ENCODE measurements at regions not wholly inside any gene's neighbourhood (a gene's known extent, or its start where the extent isn't known, plus 50 kb on each side); places are given as distances from the start of the nearest gene placed in this dataset.
"Not testable (repeated sequence)": the region's sequence is repeated elsewhere in the genome, so short reads cannot be mapped to it uniquely, and the experiment has no call there.

DNA sequence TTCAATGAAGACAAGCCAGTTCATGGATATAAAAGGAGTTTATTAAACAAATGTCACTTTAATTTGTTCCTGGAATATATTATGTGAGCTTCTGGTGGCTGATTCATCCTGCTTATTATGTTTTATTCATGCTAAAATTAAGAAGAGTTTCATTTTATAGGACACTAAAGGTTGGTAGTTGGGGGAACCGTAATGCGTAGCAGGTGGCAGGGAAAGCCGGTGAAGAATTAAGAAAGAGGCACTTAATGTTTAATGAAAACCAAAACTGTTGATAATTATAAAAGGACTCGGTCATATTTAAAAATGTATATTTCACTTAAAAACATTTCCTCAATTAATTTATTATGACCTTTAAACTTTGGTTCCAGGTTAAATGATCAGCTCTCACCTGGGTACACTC lies 94.3 kb downstream of the XKR3 start:
- DNase-seq = not testable (repeated sequence)

DNA sequence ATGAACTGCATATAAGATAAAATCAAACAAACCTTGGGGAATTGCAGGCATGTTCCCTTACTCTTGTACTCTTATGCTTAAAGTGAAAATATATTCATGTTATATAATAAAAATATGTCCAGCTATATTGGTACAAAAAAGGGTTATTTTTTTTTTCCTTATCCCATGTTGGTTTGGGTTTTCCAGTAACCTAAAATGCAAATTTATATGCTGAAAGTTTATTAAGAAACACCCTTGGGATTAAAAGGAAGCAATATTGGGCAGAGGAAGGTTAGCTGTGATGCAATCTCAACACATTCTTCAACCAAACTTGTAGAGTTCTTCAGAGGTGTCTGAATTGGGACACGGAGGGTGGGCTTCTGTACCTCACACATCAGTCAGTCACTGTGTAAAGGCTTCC lies 97.7 kb downstream of the XKR3 start:
- DNase-seq = not testable (repeated sequence)

DNA sequence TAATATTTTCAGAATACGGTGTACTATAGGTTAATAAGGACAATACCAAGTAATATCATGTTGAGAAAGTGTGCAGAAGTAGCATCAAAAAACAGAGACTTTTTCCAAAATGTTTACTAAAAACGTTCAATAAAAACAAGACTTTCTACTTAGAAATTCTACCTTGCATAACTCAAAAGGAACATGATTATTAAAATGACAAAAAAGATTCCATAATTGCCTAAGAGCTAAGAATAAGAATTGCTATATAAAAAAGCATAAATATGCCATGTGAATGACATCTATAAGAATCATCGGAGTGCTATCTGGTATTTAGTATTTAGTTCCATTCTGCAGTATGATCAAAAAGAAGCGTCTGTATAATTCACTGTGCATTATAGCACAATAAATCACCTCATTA lies 102.0 kb downstream of the XKR3 start:
- not testable (repeated sequence) for DNase-seq

DNA sequence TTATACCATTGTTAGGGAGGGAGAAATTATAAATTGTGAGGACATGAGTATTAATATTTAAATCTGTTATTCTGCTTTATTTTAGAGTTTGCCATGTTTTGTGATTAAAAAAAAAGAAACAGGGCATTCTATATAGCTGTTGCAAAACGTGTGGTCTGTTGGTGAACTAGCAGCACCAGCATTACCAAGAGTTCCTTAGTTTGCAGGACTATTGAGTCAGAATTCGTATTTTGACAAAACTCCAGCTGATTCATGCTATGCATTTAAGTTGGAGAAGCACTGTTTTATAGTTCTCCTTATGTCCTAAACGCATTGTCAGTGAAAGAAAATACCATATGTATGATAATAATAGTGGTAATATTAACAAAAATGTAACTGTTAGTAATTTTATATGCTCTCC lies 102.6 kb downstream of the XKR3 start:
- DNase-seq = not testable (repeated sequence)

DNA sequence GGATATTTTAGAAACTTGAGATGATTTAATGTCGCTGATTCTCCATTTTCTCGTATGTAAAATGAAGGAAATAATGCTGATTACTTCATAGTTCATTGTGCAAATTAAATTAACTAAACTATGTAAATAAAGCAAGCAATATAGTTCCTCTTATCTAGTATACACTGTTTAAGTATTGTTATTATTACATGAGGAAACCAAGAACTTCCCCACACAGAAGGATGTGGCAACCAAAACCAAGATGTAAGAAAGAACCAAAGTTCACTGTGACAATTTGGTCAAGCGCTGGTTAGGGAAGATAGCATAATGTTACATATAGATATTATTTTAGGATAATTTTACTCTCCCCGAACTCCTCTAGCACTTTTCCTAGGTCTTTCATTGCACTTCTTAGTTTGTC lies 103.2 kb downstream of the XKR3 start:
- no peak for DNase-seq

DNA sequence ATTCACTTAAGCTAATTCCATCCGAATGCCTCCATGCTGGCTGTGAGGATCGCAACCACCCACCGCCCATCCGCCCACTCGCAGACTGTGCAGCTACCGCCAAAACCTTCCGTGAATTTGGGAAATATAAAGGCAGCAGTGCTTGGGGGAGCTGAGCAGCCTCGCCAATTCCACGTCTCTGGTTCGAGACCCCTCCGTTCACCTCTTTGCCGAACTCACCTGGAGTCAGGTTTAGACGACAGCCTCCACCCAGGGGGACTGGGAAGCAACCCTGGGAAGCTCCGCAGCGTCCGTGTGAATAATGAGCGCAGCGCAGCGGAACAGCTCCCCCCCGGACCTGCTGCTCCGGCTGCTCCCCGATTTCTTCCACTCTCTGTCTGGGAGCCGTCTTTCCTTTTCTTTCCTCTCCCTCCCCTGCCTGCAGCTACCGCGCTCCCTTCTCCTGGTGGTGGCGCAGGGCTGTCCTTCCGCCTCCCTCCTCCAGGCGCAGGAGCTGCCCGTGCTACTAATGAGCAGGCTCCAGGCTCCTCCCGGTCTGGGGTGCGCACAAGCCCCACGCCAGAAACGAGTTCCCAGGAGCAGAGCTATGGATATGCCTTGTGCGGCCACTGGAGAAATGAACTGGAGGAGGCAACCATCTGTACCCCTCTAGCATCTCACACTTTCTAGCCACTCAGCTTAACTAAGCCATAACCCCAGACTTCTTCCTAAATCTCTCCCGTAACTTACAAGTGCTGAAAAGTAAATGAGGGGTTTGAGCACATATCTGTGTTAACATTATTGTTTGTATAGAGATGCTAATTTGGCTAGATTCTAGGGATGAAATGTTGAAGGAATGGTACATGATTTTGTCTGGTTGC lies 107.3 kb downstream of the XKR3 start:
- DNase-seq = peak; percentile 2

DNA sequence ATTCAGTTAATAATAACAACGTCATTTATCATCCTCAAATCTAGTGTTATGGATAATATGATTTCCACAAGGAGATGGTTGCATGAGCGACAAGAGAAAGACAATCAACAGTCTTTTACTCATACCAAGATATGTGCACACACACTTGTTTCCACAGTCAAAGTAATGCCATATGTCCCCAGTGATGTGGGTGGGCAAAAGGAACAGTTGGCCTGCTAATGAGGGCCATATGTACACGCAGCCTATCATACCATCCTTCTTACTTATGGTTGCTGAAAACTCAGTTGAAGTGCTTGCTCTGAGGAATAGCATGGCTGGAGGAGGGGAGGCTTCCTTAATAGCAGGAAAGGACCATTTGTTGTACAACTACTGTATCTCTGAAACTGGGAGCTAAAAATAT lies 110.6 kb downstream of the XKR3 start:
- not testable (repeated sequence) for DNase-seq

DNA sequence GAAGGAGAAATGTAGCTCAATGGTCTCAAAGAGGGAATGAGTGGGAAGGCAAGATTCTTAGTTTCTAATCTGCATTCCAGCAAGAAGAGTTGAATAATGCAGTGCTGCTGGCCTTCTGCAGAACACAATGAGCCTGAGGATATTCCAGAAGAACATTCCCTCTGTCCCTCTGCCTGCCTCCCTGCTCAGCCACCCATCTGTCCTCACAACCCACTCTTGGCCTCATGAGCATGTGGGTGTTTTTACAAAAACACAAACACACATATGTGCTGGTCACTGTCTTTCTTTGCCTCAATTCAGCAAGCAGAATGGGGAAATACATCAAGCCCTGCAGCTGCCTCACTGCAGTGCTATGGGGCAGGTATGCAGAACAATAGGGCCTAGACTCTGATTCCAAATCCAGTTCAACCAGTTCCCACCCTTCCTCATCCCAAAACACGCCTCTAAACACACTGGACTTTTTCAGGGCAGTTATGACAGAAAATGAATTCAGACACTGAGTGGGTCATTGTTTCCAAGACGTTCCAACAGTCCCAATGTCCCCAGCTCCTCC lies 109.8 kb upstream of the CCT8L2 start:
- not testable (repeated sequence) for DNase-seq

DNA sequence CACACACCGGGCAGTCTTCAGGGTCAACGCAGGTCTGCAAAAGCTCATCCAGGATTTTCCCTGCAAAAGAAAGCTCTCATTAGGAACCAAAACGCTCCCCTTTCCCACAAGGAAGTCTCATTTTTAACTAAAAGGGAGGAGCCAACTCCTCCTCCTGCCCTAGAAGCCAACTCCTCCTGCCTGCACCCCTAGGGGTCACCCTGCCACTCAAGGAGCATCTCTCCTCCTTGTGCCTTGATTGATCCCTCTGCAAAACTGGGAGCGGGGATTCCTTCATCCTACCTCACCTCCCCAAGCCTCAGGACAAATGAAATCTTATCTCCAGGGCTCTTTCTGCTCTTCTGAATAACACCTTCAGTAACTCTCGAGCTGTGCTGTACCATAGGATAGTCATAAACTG lies 107.8 kb upstream of the CCT8L2 start:
- DNase-seq = not testable (repeated sequence)

DNA sequence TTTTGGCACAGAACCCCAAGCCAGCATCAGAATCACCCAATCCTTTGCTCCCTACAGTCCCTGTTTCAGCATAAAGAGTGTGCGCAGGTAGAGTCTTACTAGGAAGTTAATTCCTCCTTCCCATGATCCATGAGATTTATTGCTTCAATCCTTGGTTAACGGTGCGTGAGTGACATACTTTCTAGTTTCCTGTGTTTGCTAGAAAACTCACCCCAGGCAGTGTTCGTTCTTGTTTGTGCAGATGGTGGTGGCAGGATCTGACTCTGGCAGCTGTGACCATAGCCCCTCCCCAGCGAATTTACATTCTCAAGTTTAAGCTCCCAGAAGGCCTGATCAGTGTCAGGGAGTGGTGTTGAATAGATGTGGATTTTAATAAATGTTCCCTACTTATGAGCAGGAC lies 106.7 kb upstream of the CCT8L2 start:
- no peak for DNase-seq

DNA sequence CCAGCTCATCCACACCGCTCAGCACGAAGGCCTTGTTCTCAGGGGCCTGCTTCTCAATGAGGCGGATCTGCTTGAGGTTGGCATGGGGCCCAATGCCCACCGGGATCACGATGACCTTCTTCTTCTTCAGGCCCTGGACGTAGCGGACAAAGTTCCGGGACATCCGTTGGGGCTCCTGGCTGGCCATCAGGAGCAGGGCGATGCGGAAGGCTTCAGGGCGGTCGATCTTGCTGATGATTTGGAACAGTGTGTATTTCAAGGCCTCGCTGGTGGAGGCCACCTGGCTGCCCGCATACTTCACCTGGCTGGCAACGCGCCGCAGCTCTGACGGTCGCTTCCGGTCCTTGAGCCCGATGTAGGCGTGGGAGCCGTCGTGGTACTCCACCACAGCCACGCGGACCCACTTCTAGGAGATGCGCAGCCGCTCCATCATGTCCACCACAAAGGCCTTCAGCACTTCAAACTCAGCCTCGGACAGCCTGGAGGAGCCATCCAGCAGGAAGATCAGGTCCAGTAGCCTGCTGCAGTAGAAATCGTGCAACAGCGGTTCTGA lies 105.0 kb upstream of the CCT8L2 start:
- not testable (repeated sequence) for DNase-seq

DNA sequence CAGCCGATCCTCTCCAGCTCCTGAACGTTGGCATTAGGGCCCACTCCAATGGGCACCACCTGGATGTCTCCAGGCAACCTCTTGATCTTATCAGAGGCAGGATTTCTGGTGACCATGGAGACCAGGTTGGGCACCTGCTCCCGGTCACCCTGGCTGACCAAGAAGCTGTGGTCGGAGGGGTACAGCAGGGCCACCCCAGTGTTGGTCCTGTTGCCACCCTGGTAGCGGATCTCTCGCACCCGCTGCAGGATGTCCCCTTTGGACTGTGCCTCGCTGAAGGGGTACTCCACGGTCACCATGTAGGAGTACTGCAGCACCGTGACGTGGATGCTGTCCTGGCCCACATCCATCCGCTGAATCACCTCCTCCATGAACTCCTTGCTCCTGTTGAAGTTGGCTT lies 104.3 kb upstream of the CCT8L2 start:
- DNase-seq = not testable (repeated sequence)

DNA sequence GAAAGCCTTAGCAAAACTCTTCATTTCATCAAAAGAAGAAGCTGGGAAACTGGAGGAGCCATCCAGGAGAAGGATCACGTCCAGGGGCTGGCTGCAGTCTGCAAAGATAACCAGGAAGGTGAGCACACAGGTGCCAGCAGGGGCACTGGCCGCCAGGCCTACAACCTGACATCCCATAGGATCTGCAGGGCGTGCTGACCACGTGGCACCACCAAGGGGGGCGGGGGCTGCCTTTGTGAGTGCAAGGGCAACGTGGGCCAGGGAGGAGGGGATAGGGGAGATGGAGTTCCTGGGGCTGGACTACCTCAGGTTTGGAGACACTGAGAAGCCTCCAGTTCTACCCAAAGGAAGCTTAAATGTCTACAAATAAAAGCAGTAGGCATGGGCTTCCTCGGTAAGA lies 102.7 kb upstream of the CCT8L2 start:
- no peak for DNase-seq

DNA sequence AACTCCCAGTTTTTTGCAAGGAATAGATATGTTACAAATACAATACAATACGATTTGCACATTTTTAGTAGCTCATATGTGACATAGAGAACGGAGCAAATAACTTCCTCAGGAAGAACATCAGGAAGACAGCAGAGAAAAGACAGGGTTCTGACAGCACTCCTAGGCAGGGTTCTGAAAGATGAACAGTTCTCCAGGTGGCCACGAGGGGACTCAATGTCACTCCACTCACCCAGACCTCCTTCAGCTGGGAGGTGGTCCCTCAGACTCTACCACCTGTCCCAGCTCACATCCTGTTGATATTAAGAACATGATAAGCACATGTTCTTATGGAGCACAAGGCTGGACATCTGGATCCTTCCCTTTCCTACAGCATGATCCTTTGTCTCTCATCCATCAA lies 101.1 kb upstream of the CCT8L2 start:
- not testable (repeated sequence) for DNase-seq

DNA sequence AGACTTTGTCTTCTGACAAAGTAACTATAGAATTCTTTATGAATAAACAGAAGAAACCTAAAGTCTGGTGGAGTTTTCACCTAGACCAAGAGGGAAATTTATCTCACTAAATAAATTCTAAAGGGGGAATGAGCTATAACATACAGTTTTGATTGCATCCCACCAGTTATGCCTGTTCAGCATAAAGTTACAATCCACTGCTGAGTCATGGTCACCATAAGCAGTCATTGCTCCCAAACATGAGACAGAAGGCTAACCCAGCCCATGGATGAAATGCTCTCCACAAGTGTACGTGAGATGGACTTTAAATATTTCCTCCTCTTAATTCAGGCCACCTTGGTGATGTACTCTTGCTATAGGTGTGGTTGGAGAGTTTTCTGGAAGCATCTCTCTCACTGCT lies 96.7 kb upstream of the CCT8L2 start:
- DNase-seq = not testable (repeated sequence)

DNA sequence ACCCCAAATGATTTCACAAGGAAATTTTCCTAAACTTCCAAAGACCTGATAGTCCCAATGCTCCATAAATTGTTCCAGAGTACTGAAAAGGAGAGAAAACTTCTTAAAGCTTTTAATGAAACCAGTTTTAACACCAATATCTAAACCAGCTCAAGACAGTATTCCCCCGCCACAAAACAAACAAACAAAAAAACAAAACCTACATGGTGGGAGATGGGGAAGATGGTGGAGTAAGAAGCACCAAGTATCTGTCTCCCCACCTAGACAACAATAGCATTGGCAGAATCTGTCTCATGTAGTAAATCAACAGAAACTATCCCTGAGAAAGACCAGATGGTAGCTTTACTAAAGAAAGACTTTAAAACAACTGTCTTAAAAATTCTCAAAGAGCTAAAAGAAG lies 88.7 kb upstream of the CCT8L2 start:
- not testable (repeated sequence) for DNase-seq

DNA sequence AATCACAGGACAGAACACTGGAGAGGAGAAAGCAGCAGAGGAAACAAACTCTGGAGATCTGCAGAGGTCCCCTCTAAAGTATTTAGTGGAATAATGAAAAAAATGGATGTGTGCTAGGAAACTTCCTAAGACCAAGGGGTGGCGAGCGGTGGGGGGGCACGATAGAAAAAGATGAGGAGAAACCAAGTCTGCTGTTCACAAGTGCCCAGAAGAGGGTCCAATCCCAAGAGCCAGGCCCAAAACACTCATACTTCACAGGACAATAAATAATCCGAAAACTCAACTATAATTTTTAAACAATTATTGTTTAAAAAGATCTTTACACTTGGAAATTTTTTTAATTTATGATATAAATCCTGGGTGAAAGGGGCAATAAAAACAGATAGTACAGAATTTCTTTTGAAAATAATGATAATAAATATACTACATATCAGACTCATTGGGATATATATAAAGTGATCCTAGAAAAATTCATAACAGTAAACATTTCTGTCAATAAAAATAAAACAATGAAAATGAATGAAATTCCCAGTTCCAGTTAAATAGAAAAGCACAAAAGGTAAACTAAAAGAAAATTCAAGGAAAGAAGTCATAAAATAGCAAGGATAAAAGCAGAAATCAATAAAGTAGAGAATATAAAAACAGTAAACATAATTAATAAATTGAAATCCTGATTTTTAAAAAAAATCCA lies 87.7 kb upstream of the CCT8L2 start:
- DNase-seq = not testable (repeated sequence)

DNA sequence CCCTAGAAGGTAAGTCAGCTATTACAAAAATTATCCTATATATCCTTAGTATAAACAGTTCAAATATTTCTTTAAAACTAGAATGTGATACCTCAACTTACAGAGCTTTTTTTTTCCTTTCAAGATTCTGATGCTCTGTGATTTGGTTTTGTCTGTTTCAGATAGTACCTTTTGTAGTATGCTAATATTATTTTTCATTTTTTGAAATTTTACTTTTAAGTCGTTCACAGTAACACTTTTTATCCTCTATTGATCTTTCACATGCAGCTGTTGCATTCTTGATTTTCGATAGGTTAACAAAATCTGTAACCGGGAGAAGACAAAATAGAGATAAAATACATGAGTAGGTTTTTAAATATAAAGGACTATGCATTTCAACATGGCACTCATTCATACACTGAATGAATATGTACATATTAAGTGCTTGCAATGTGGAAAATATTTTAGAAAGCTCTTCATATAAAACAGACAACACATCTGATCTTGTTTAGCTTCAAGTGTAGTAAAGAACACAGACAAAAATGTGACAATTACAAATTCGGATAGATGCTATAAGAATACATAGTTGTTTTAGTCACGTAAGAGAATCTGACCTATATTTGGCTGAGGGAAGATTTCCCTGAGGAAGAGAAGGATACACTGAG lies 86.7 kb upstream of the CCT8L2 start:
- not testable (repeated sequence) for DNase-seq

DNA sequence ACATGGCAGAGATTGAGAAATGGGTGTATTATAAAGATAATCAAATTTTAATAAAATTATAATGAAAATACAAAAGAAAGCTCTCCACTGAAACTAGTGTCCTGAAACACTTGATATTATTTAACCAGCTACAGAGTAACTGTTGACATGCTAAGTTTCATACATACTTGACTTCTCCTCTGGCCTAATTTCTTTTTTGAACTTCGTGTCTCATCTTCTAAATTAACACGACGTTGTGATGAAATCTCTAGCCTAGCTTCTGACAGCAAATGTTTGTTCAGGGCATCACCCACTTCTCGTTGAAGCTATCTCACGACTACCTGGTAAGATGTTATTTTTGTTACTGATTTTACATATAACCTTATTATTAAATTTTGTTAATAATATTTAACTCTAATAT lies 80.8 kb upstream of the CCT8L2 start:
- not testable (repeated sequence) for DNase-seq

DNA sequence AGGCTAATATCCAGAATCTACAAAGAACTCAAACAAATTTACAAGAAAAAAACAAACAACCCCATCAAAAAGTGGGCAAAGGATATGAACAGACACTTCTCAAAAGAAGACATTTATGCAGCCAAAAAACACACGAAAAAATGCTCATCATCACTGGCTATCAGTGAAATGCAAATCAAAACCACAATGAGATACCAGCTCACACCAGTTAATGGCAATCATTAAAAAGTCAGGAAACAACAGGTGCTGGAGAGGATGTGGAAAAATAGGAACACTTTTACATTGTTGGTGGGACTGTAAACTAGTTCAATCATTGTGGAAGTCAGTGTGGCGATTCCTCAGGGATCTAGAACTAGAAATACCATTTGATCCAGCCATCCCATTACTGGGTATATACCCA lies 73.0 kb upstream of the CCT8L2 start:
- not testable (repeated sequence) for DNase-seq

DNA sequence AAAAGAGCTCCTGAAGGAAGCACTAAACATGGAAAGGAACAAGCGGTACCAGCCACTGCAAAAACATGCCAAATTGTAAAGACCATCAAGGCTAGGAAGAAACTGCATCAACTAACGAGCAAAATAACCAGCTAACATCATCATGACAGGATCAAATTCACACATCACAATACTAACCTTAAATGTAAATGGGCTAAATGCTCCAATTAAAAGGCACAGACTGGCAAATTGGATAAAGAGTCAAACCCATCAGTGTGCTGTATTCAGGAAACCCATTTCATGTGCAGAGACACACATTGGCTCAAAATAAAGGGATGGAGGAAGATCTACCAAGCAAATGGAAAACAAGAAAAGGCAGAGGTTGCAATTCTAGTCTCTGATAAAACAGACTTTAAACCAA lies 69.7 kb upstream of the CCT8L2 start:
- not testable (repeated sequence) for DNase-seq

DNA sequence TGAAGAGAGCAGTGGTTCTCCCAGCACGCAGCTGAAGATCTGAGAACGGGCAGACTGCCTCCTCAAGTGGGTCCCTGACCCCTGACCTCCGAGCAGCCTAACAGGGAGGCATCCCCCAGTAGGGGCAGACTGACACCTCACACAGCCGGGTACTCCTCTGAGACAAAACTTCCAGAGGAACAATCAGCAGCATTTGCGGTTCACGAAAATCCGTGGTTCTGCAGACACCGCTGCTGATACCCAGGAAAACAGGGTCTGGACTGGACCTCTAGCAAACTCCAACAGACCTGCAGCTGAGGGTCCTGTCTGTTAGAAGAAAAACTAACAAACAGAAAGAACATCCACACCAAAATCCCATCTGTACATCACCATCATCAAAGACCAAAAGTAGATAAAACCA lies 68.4 kb upstream of the CCT8L2 start:
- DNase-seq = not testable (repeated sequence)

DNA sequence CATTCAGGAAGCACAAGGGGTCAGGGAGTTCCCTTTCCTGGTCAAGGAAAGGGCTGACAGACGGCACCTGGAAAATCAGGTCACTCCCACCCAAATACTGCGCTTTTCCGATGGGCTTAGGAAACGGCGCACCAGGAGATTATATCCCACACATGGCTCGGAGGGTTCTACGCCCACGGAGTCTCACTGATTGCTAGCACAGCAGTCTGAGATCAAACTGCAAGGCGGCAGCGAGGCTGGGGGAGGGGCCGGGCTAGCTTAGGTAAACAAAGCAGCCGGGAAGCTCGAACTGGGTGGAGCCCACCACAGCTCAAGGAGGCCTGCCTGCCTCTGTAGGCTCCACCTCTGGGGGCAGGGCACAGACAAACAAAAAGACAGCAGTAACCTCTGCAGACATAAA lies 68.0 kb upstream of the CCT8L2 start:
- not testable (repeated sequence) for DNase-seq
